ENCODE measurements at regions not wholly inside any gene's neighbourhood (a gene's known extent, or its start where the extent isn't known, plus 50 kb on each side); places are given as distances from the start of the nearest gene placed in this dataset.
"Not testable (repeated sequence)": the region's sequence is repeated elsewhere in the genome, so short reads cannot be mapped to it uniquely, and the experiment has no call there.

GRCh38 chr18:49731860-49732311 is 81.4 kb downstream of the ACAA2 start:
- DNase-seq (ENCODE audit: low read depth), result no peak

GRCh38 chr18:49731421-49731841 is 81.9 kb downstream of the ACAA2 start:
- no peak for DNase-seq (ENCODE audit: low read depth)

GRCh38 chr18:49730951-49731391 is 82.4 kb downstream of the ACAA2 start:
- no peak for DNase-seq (ENCODE audit: low read depth)

DNA sequence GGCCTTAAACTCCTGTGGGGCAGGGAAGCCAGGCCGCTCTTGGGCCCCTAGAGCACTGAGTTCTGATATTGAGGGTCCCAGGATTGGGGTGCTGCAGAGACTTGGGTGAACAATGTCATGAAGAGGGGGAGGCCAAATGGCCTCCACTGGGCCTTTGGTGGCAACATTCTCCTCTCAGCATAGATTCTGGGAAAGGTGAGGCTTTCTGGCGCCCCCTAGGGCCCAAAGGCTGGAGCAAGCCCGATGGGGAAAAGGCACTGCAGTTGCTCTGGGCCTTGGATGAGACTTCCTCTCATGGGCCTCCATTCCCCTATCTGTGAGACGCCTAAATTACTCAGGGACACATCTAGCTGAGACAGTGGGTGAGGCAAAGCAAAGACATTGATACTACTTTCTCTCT is 84.8 kb downstream of the ACAA2 start:
- DNase-seq (ENCODE audit: low read depth), result no peak

DNA sequence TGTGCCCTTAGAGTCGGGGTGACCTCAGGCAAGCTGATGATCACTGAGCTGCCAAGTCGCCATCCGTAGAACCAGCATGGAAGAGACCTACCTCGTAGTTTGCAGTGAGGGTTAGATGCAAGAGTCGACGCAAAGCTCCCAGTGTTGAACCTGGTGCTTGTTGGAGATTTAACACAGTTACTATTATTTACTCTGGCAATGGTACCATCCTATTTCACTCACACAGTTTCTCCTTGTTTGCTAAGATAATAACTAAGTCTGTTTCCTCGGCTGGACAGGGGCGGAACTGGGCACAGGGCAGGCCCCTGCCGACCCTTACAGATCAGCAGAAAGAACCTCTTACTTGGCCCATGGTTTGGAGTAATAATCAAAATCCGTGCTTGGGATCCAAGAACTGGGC is 85.5 kb downstream of the ACAA2 start:
- no peak for DNase-seq (ENCODE audit: low read depth)

- DNase-seq (ENCODE audit: low read depth), result peak; percentile 69
Measured at GRCh38 chr18:49726675-49726963, 86.7 kb downstream of the ACAA2 start.

DNA sequence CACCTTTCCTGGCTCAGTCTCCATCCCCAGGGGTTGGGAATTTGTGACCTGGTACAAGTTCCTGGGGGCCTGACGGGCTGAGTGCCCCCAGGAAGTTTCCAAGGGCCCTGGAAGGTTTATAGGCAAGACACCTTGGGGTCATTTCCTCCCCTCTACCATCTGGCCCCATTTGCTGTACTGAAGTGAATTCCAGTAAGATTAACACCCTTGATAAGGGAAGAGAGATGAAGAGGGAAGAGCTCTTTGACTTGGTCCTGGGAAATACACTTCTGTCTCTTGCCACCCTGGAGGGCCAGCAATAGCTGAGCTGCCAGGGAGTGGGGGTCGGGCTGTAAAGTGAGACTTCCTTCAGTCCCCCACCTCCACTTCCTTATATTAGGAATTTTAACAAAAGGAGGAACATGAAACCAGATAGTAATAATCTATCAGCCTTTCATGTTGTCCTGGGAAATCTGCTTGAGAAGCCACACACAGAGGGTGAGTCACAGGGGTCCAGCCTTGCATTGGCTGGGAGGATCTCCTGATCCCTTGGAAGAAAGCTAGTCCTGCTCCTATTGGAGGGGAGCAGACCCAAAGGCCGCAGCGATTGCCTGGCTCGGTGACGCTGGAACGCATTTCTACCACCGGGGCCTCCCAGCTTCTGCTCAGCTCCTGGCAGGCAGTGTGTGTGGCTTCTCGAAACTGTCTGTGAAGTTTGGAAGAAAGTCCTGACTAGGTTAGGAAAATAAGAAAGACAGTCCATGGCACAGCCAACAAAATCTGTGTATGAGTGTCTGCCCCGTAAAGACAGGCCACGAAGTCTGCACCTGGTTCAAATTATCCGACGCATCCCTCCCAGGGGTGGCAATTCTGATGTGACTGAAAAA is 87.3 kb downstream of the ACAA2 start:
- DNase-seq (ENCODE audit: low read depth), result peak; percentile 96

- DNase-seq (ENCODE audit: low read depth), result peak; percentile 9
Measured at GRCh38 chr18:49723648-49724180, 89.6 kb downstream of the ACAA2 start.

DNA sequence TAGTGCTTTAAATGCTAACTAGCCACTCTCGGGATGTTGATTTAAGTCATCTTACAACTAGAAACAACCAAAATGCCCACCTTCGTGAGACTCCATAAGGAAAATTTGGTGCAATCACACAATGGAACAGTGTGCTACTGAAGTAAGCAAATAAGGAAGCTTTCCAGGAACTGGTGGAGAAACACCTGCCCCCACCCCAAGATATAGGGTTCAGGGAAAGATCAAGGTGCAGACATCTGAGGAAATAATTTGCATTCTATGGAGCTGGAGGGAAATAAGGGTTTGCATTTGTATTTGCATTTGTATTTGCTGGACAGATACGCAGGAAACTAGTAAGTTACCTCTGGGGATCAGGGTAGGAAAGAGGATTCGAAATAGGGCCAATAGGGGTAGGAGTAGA is 90.9 kb downstream of the ACAA2 start:
- DNase-seq (ENCODE audit: low read depth), result no peak

- no peak for DNase-seq (ENCODE audit: low read depth)
Measured at GRCh38 chr18:49721981-49722380, 91.4 kb downstream of the ACAA2 start.

- not testable (repeated sequence) for DNase-seq (ENCODE audit: low read depth)
Measured at GRCh38 chr18:49720944-49721343, 92.4 kb downstream of the ACAA2 start.

DNA sequence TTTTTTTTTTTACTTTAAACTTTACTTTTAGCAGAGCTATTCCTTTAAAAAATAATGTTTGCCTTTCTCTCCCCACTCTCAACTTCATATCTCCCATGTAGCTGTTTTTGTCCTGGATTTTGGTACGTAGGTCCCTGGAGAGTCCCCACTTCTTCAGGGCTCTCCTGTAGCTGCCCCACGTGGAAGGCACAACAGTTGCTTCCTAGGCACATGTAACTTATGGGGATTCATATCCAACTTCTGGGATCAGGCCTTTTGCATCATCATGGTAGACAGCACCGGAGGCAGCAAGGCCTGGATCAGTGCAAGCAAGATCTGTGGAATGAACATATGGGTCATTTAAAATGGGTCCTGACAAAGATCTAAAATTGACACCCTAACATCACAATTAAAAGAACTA is 95.7 kb downstream of the ACAA2 start:
- DNase-seq (ENCODE audit: low read depth), result no peak

DNA sequence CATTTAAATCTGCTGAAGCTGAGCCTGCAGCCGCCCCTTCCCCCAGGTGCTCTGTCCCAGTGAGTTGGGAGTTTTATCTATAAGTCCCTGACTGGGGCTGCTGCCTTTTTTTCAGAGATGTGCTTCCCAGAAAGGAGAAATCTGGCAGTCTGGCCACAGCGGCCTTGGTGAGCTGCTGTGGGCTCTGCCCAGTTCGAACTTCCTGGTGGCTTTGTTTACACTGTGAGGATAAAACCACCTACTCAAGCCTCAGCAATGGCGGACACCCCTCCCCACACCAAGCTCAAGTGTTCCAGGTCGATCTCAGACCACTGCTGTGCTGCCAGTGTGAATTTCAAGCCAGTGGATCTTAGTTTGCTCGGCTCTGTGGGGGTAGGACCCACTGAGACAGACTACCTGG is 97.3 kb downstream of the ACAA2 start:
- DNase-seq (ENCODE audit: low read depth), result no peak

GRCh38 chr18:49709347-49709690 is 104.0 kb downstream of the ACAA2 start:
- no peak for DNase-seq (ENCODE audit: low read depth)

DNA sequence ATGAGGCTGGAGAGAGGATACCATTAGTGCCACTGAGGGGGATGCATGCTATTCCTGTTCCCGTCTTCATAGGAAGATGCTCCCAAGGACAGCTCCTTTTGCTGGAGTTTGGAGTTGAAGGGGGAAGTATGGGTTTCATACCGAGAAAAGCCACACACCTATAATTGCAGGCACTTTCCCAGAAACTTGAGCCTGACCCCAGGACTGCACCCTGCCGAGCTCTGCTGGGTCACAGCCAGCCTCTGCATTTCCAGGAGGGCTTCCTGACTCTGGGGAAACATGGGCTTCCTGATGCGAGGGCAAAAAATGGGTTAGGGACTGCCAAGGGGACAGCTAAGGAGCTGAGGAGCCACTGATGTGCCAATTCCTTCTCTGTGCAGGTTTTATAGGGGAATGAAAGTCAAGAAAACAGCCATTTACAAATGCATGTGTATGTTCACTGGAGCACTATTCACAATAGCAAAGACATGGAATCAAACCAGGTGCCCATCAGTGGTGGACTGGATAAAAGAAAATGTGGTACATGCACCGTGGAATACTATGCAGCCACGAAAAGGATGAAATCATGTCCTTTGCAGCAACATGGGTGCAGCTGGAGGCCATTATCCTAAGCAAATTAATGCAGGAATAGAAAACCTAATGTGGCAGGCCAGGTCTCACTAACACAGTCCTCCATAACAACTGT is 104.5 kb downstream of the ACAA2 start:
- DNase-seq (ENCODE audit: low read depth), result no peak

- no peak for DNase-seq (ENCODE audit: low read depth)
Measured at GRCh38 chr18:49707599-49707998, 105.7 kb downstream of the ACAA2 start.

GRCh38 chr18:49704334-49704733 is 109.0 kb downstream of the ACAA2 start:
- DNase-seq (ENCODE audit: low read depth), result no peak

DNA sequence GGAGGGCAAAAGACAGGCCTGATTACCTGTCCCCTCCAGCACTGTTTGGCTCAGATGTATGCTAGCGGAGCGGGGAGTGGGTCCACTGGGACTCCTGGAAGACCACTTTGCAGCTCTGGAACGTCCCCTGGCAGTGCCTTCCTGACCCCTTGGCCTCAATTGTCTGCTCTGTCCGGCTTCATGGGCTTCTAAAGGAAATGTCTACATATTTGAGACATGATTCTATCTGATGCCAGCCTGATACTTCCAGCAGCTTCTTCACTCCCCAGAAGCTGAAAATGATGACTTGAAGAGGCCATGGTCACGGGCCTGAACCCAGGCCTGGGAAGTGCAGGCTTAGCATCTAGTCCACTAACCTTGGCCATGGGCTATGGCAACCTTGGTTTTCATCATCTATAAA is 112.1 kb downstream of the ACAA2 start:
- no peak for DNase-seq (ENCODE audit: low read depth)

DNA sequence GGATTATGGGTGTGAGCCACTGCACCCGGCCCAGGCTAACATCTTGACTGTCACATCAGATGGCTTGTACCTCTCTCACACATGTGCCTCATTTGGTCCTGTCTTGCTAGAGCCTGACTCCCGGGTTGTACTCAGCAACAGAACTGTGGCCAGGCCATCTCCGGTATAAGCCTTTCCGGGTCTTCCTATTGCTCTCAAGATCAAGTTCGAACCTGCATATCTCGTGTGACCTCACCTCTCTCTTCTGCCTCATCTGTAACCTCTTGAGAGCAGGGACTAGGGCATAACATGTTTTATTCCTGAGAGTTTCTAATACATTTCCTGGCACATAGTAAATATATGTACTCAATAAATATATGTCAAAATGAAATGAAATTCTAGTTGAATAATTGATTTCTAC is 114.0 kb downstream of the ACAA2 start:
- no peak for DNase-seq (ENCODE audit: low read depth)

GRCh38 chr18:49698525-49699025 is 114.8 kb downstream of the ACAA2 start:
- no peak for DNase-seq (ENCODE audit: low read depth)

DNA sequence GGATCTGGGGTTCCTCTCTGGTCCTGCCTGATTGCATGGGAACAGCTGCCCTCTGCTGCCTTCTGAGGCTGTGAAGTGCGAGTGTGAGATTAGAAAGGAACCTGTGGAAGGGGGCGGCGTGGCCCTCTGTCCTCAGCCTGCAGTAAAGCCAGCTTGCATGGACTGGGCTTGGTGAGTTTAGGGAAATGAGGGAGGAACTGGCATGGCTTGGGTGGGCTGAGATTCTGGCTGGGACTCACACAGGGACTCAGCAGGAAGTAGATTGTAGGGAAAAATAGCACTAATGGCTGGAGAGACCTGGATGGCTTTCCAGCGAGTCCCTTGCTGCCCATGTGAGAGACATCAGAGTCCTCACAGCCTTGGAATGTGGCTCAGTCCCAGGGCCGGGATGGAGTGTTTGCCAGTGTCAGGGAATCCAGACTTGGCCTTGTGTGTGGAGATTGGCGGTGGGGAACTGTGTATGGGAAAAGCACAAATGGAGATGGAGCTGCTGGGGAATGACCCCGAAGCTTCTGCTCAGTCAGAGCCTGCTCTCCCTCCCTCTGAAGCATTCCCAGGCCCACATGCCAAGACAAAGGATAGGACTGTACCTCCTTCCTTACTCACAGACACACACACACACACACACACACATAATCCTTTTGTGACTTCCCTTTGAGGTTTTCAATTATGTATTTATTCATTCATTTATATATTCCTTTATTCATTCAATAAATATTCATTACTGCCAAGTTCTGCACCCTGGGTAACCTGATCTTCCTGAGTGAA is 115.4 kb downstream of the ACAA2 start:
- no peak for DNase-seq (ENCODE audit: low read depth)

DNA sequence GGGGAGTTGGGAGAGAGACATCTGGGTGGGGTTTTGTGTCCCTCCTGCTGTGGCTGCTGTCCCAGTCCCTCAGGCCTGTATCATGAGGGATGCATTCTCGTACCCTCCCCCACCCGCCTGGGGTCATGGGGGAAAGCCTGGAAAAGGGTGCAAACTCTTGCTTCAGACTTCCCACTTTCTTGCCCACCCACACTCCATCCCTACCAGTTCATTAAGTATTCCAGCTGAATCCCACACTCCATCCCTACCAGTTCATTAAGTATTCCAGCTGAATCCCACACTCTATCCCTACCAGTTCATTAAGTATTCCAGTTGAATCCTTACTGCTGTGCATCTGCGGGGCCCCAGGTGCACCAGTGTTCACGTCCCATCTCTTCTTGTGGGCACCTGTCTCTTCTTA is 116.3 kb downstream of the ACAA2 start:
- DNase-seq (ENCODE audit: low read depth), result no peak

Measured in fibroblast of gingiva (primary cell).